WTC11 (cell line): ENCODE measurements at regions not wholly inside any gene's neighbourhood (a gene's known extent, or its start where the extent isn't known, plus 50 kb on each side); places are given as distances from the start of the nearest gene placed in this dataset.

Experiments
- ATAC-seq: fragments of 200-7000 bp; cut with Tn5 transposase; 2 replicates; pipeline ENCODE4 v1.10.0; 2021; ENCODE audit warnings: mild to moderate bottlenecking, moderate library complexity
- CTCF ChIA-PET: fragments of 300-600 bp; sonication (Branson Sonifier 250); formaldehyde crosslinking; loops from one replicate; lab custom pipeline; 2021; ENCODE audit warnings: antibody characterized with exemption; lab: Charles Lee
- POLR2A ChIA-PET: fragments of 350-600 bp; sonication (Branson Sonifier 250); formaldehyde crosslinking; loops from one replicate; lab custom pipeline; 2021; ENCODE audit warnings: antibody characterized with exemption; lab: Charles Lee
- DNase-seq: peaks from one replicate; pipeline ENCODE4 v3.0.0; 2021; ENCODE audit warnings: low spot score
- H3K27ac Mint-ChIP-seq: 2 replicates; pipeline ENCODE4 v1.8.0; 2021; ENCODE audit warnings: mixed read lengths
- H3K27me3 Mint-ChIP-seq: 2 replicates; pipeline ENCODE4 v1.8.0; 2021; ENCODE audit warnings: low read depth, mild to moderate bottlenecking, moderate library complexity, mixed read lengths
- H3K36me3 Mint-ChIP-seq: 2 replicates; pipeline ENCODE4 v1.8.0; 2021; ENCODE audit warnings: mixed read lengths
- H3K4me1 Mint-ChIP-seq: 2 replicates; pipeline ENCODE4 v1.8.0; 2022; ENCODE audit warnings: mixed read lengths
- H3K4me3 Mint-ChIP-seq: 2 replicates; pipeline ENCODE4 v1.8.0; 2021; ENCODE audit warnings: mild to moderate bottlenecking, moderate library complexity, mixed read lengths
- H3K9me3 Mint-ChIP-seq: 2 replicates; pipeline ENCODE4 v1.8.0; 2021; ENCODE audit warnings: mixed read lengths
- ATF1 ChIP-seq: sonication (generic); formaldehyde crosslinking; IDR thresholded peaks from 2 replicates; pipeline ENCODE4 v1.8.1; 2023; ENCODE audit warnings: mild to moderate bottlenecking, moderate library complexity, missing genetic modification reagents
- CREM ChIP-seq: sonication (generic); formaldehyde crosslinking; IDR thresholded peaks from 2 replicates; pipeline ENCODE4 v1.8.1; 2022; ENCODE audit warnings: mild to moderate bottlenecking, missing genetic modification reagents, moderate library complexity
- FOXP1 ChIP-seq: sonication (generic); formaldehyde crosslinking; IDR thresholded peaks from 2 replicates; pipeline ENCODE4 v1.8.0; 2022; ENCODE audit warnings: missing genetic modification reagents, mild to moderate bottlenecking, moderate library complexity, borderline replicate concordance
- HMGA2 ChIP-seq: fragments of 250-450 bp; sonication (Bioruptor Pico); IDR thresholded peaks from 2 replicates; pipeline ENCODE4 v1.4.0; 2021; ENCODE audit warnings: mild to moderate bottlenecking, moderate library complexity
- IRF2 ChIP-seq: sonication (generic); formaldehyde crosslinking; IDR thresholded peaks from 2 replicates; pipeline ENCODE4 v1.8.0; 2022; ENCODE audit warnings: low read depth, missing genetic modification reagents, borderline replicate concordance
- NFYB ChIP-seq: sonication (generic); formaldehyde crosslinking; conservative IDR thresholded peaks from 2 replicates; pipeline ENCODE4 v1.8.0; 2022; ENCODE audit warnings: low read depth, missing genetic modification reagents
- NR1H2 ChIP-seq: sonication (generic); formaldehyde crosslinking; IDR thresholded peaks from 2 replicates; pipeline ENCODE4 v1.9.0; 2021; ENCODE audit warnings: mild to moderate bottlenecking, moderate library complexity, missing genetic modification reagents
- ZNF138 ChIP-seq: sonication (generic); formaldehyde crosslinking; conservative IDR thresholded peaks from 2 replicates; pipeline ENCODE4 v1.8.1; 2022; ENCODE audit warnings: mild to moderate bottlenecking, moderate library complexity, missing genetic modification reagents
- ZNF219 ChIP-seq: sonication (generic); formaldehyde crosslinking; IDR thresholded peaks from 2 replicates; pipeline ENCODE4 v1.8.0; 2023; ENCODE audit warnings: missing genetic modification reagents, mild to moderate bottlenecking, borderline replicate concordance
- ZNF317 ChIP-seq: sonication (generic); formaldehyde crosslinking; IDR thresholded peaks from 2 replicates; pipeline ENCODE4 v1.8.1; 2023; ENCODE audit warnings: low read depth, mild to moderate bottlenecking, moderate library complexity, missing genetic modification reagents, borderline replicate concordance
- TF ChIP-seq, protein P1 (sequence below): sonication (generic); formaldehyde crosslinking; IDR thresholded peaks from 2 replicates; pipeline ENCODE4 v1.8.0; 2023; ENCODE audit warnings: missing genetic modification reagents, mild to moderate bottlenecking, borderline replicate concordance
- TF ChIP-seq, protein P2 (sequence below): sonication (generic); formaldehyde crosslinking; IDR thresholded peaks from 2 replicates; pipeline ENCODE4 v1.8.0; 2023; ENCODE audit warnings: missing genetic modification reagents
- TF ChIP-seq, protein P3 (sequence below): sonication (generic); formaldehyde crosslinking; IDR thresholded peaks from 2 replicates; pipeline ENCODE4 v1.8.0; 2022; ENCODE audit warnings: mild to moderate bottlenecking, missing genetic modification reagents
- TF ChIP-seq, protein P4 (sequence below): sonication (generic); formaldehyde crosslinking; IDR thresholded peaks from 2 replicates; pipeline ENCODE4 v1.8.0; 2022; ENCODE audit warnings: missing genetic modification reagents
- TF ChIP-seq, protein P5 (sequence below): sonication (generic); formaldehyde crosslinking; IDR thresholded peaks from 2 replicates; pipeline ENCODE4 v1.8.1; 2022; ENCODE audit warnings: missing genetic modification reagents, borderline replicate concordance

DNA sequence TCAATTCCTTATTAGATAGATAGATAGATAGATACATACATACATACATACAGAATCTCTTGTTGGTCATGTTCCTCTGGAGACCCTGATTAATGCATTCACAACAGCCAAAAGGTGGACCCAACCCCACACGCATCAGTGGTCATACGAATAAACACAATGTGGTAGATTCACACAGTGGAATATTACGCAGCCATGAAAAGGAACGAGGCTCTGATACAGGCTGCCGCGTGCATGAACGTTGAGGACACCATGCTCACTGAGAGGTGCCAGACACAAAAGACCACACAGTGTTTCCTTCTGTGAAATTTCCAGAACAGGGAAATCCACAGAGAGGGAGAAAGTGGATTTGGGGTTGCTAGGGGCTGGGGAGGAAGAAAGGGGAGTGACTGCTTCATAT is 136.7 kb downstream of the CRLF2 start:
- ATAC-seq (no peak), DNase-seq (no peak)
- Mint-ChIP-seq H3K4me1 (peaks cover 11% of the 10 kb centered on the region), H3K27me3 (peaks cover 4% of the 10 kb centered on the region; the same call in 1 of the 2 replicates), H3K27ac (no peak overlapping the region), H3K36me3 (peaks cover 15% of the 10 kb centered on the region)
- CTCF ChIA-PET = no interaction called here
- TF ChIP-seq ATF1 (CRISPR knock-in tag) = no peak
- TF ChIP-seq, all 79 proteins: peak for 0
- POLR2A ChIA-PET = no interaction called here
- Mint-ChIP-seq H3K4me3 (no peak overlapping the region), H3K9me3 (peaks cover 17% of the 10 kb centered on the region)

DNA sequence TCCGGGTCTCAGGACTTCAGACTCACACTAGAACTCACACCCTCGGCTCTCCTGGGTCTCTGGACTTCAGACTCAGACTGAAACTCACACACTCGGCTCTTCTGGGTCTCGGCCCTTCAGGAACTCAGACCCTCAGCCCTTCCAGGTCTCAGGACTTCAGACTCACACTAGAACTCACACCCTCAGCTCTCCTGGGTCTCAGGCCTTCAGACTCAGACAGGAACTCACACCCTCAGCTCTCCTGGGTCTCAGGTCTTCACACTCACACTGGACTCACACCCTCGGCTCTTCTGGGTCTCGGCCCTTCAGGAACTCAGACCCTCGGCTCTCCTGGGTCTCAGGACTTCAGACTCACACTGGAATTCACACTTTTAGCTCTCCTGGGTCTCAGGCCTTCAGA is 137.3 kb downstream of the CRLF2 start:
- no peak for DNase-seq
- Mint-ChIP-seq H3K4me3 (no peak overlapping the region), H3K36me3 (peaks cover 15% of the 10 kb centered on the region), H3K27me3 (peaks cover 4% of the 10 kb centered on the region; the same call in 1 of the 2 replicates), H3K9me3 (peaks cover 17% of the 10 kb centered on the region)
- no peak for TF ChIP-seq FOXP1 (CRISPR knock-in tag)
- TF ChIP-seq ZNF138 (CRISPR knock-in tag) = no peak
- TF ChIP-seq, protein P1, sequence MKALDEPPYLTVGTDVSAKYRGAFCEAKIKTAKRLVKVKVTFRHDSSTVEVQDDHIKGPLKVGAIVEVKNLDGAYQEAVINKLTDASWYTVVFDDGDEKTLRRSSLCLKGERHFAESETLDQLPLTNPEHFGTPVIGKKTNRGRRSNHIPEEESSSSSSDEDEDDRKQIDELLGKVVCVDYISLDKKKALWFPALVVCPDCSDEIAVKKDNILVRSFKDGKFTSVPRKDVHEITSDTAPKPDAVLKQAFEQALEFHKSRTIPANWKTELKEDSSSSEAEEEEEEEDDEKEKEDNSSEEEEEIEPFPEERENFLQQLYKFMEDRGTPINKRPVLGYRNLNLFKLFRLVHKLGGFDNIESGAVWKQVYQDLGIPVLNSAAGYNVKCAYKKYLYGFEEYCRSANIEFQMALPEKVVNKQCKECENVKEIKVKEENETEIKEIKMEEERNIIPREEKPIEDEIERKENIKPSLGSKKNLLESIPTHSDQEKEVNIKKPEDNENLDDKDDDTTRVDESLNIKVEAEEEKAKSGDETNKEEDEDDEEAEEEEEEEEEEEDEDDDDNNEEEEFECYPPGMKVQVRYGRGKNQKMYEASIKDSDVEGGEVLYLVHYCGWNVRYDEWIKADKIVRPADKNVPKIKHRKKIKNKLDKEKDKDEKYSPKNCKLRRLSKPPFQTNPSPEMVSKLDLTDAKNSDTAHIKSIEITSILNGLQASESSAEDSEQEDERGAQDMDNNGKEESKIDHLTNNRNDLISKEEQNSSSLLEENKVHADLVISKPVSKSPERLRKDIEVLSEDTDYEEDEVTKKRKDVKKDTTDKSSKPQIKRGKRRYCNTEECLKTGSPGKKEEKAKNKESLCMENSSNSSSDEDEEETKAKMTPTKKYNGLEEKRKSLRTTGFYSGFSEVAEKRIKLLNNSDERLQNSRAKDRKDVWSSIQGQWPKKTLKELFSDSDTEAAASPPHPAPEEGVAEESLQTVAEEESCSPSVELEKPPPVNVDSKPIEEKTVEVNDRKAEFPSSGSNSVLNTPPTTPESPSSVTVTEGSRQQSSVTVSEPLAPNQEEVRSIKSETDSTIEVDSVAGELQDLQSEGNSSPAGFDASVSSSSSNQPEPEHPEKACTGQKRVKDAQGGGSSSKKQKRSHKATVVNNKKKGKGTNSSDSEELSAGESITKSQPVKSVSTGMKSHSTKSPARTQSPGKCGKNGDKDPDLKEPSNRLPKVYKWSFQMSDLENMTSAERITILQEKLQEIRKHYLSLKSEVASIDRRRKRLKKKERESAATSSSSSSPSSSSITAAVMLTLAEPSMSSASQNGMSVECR (CRISPR knock-in tag) = no peak
- TF ChIP-seq, all 79 proteins: peak for 0
- peaks cover 11% of the 10 kb centered on the region for H3K4me1 Mint-ChIP-seq
- no peak overlapping the region for H3K27ac Mint-ChIP-seq
- POLR2A ChIA-PET = no interaction called here
- ATAC-seq = no peak
- CTCF ChIA-PET = no interaction called here

DNA sequence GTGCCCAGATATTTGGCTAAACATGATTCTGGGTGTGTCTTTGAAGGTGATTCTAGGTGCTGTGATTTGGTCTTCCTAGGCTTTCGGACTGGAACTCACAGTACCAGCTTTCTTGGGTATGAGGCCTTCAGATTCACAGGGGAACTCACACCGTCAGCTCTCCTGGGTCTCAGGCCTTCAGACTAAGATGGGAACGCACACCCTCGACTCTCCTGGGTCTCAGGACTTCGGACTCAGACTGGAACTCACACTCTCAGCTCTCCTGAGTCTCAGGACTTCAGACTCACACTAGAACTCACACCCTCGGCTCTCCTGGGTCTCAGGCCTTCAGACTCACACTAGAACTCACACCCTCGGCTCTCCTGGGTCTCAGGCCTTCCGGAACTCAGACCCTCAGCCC is 137.7 kb downstream of the CRLF2 start:
- ChIA-PET CTCF (no interaction called here), POLR2A (no interaction called here)
- Mint-ChIP-seq H3K9me3 (peaks cover 17% of the 10 kb centered on the region), H3K27ac (no peak overlapping the region), H3K4me1 (peaks cover 13% of the 10 kb centered on the region), H3K4me3 (no peak overlapping the region), H3K36me3 (peaks cover 15% of the 10 kb centered on the region), H3K27me3 (peaks cover 4% of the 10 kb centered on the region; the same call in 1 of the 2 replicates)
- TF ChIP-seq NR1H2 = no peak
- no peak for TF ChIP-seq NFYB (CRISPR knock-in tag)
- TF ChIP-seq, protein P2, sequence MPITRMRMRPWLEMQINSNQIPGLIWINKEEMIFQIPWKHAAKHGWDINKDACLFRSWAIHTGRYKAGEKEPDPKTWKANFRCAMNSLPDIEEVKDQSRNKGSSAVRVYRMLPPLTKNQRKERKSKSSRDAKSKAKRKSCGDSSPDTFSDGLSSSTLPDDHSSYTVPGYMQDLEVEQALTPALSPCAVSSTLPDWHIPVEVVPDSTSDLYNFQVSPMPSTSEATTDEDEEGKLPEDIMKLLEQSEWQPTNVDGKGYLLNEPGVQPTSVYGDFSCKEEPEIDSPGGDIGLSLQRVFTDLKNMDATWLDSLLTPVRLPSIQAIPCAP (CRISPR knock-in tag) = no peak
- no peak for TF ChIP-seq ZNF317 (CRISPR knock-in tag)
- DNase-seq = no peak
- ATAC-seq = no peak

DNA sequence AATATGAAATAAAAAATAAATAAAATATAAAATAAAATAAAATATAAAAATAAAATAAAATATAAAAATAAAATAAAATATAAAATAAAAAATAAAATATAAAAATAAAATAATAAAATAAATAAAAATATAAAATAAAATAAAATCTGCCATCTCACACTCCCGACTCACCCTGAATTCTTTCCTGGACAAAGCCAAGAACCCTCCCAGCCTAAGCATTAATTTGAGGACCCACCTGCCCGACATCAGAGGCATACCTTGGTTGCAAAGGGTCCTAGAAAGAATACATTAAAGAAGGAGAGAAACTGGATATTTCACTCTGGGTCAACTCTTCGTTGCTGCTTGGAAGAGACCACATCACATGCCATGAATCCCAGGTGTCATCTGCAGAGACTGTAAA is 138.3 kb downstream of the CRLF2 start:
- ATAC-seq = no peak
- Mint-ChIP-seq H3K36me3 (peaks cover 15% of the 10 kb centered on the region), H3K4me3 (no peak overlapping the region)
- no peak for TF ChIP-seq IRF2
- no peak for TF ChIP-seq CREM (CRISPR knock-in tag)
- TF ChIP-seq HMGA2 = peak; percentile 100
- TF ChIP-seq, protein P3, sequence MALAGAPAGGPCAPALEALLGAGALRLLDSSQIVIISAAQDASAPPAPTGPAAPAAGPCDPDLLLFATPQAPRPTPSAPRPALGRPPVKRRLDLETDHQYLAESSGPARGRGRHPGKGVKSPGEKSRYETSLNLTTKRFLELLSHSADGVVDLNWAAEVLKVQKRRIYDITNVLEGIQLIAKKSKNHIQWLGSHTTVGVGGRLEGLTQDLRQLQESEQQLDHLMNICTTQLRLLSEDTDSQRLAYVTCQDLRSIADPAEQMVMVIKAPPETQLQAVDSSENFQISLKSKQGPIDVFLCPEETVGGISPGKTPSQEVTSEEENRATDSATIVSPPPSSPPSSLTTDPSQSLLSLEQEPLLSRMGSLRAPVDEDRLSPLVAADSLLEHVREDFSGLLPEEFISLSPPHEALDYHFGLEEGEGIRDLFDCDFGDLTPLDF (CRISPR knock-in tag) = no peak
- TF ChIP-seq, protein P4, sequence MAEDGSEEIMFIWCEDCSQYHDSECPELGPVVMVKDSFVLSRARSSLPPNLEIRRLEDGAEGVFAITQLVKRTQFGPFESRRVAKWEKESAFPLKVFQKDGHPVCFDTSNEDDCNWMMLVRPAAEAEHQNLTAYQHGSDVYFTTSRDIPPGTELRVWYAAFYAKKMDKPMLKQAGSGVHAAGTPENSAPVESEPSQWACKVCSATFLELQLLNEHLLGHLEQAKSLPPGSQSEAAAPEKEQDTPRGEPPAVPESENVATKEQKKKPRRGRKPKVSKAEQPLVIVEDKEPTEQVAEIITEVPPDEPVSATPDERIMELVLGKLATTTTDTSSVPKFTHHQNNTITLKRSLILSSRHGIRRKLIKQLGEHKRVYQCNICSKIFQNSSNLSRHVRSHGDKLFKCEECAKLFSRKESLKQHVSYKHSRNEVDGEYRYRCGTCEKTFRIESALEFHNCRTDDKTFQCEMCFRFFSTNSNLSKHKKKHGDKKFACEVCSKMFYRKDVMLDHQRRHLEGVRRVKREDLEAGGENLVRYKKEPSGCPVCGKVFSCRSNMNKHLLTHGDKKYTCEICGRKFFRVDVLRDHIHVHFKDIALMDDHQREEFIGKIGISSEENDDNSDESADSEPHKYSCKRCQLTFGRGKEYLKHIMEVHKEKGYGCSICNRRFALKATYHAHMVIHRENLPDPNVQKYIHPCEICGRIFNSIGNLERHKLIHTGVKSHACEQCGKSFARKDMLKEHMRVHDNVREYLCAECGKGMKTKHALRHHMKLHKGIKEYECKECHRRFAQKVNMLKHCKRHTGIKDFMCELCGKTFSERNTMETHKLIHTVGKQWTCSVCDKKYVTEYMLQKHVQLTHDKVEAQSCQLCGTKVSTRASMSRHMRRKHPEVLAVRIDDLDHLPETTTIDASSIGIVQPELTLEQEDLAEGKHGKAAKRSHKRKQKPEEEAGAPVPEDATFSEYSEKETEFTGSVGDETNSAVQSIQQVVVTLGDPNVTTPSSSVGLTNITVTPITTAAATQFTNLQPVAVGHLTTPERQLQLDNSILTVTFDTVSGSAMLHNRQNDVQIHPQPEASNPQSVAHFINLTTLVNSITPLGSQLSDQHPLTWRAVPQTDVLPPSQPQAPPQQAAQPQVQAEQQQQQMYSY = no peak
- TF ChIP-seq ZNF219 (CRISPR knock-in tag) = no peak
- TF ChIP-seq, protein P5, sequence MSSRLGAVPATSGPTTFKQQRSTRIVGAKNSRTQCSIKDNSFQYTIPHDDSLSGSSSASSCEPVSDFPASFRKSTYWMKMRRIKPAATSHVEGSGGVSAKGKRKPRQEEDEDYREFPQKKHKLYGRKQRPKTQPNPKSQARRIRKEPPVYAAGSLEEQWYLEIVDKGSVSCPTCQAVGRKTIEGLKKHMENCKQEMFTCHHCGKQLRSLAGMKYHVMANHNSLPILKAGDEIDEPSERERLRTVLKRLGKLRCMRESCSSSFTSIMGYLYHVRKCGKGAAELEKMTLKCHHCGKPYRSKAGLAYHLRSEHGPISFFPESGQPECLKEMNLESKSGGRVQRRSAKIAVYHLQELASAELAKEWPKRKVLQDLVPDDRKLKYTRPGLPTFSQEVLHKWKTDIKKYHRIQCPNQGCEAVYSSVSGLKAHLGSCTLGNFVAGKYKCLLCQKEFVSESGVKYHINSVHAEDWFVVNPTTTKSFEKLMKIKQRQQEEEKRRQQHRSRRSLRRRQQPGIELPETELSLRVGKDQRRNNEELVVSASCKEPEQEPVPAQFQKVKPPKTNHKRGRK = 0 out of 2 replicates have a peak, but pooled peaks have one; percentile 55

More for the DNA sequence above, 138.3 kb downstream of the CRLF2 start:
- no peak for DNase-seq
- Mint-ChIP-seq H3K4me1 (peaks cover 13% of the 10 kb centered on the region), H3K27me3 (peaks cover 4% of the 10 kb centered on the region; the same call in 1 of the 2 replicates), H3K27ac (no peak overlapping the region), H3K9me3 (peaks cover 17% of the 10 kb centered on the region)
- CTCF ChIA-PET = no interaction called here
- POLR2A ChIA-PET = no interaction called here
